WTC11 (cell line): ENCODE measurements at regions not wholly inside any gene's neighbourhood (a gene's known extent, or its start where the extent isn't known, plus 50 kb on each side); places are given as distances from the start of the nearest gene placed in this dataset.
A peak's percentile ranks its signal among the peaks of the same experiment; 100 is the strongest.

ENCODE experiments used
- ATAC-seq: fragments of 200-7000 bp; cut with Tn5 transposase; 2 replicates; pipeline ENCODE4 v1.10.0; 2021; ENCODE audit warnings: mild to moderate bottlenecking, moderate library complexity
- CTCF ChIA-PET: fragments of 300-600 bp; sonication (Branson Sonifier 250); formaldehyde crosslinking; loops from one replicate; lab custom pipeline; 2021; ENCODE audit warnings: antibody characterized with exemption; lab: Charles Lee
- POLR2A ChIA-PET: fragments of 350-600 bp; sonication (Branson Sonifier 250); formaldehyde crosslinking; loops from one replicate; lab custom pipeline; 2021; ENCODE audit warnings: antibody characterized with exemption; lab: Charles Lee
- DNase-seq: peaks from one replicate; pipeline ENCODE4 v3.0.0; 2021; ENCODE audit warnings: low spot score
- H3K27ac Mint-ChIP-seq: 2 replicates; pipeline ENCODE4 v1.8.0; 2021; ENCODE audit warnings: mixed read lengths
- H3K27me3 Mint-ChIP-seq: 2 replicates; pipeline ENCODE4 v1.8.0; 2021; ENCODE audit warnings: low read depth, mild to moderate bottlenecking, moderate library complexity, mixed read lengths
- H3K36me3 Mint-ChIP-seq: 2 replicates; pipeline ENCODE4 v1.8.0; 2021; ENCODE audit warnings: mixed read lengths
- H3K4me1 Mint-ChIP-seq: 2 replicates; pipeline ENCODE4 v1.8.0; 2022; ENCODE audit warnings: mixed read lengths
- H3K4me3 Mint-ChIP-seq: 2 replicates; pipeline ENCODE4 v1.8.0; 2021; ENCODE audit warnings: mild to moderate bottlenecking, moderate library complexity, mixed read lengths
- H3K9me3 Mint-ChIP-seq: 2 replicates; pipeline ENCODE4 v1.8.0; 2021; ENCODE audit warnings: mixed read lengths
- NFE2L1 ChIP-seq: sonication (generic); formaldehyde crosslinking; IDR thresholded peaks from 2 replicates; pipeline ENCODE4 v1.8.1; 2023; ENCODE audit warnings: missing genetic modification reagents
- PRRX2 ChIP-seq: fragments of 250-450 bp; sonication (Bioruptor Pico); IDR thresholded peaks from 2 replicates; pipeline ENCODE4 v1.8.0; 2021; ENCODE audit warnings: mild to moderate bottlenecking
- RELA ChIP-seq: sonication (generic); formaldehyde crosslinking; IDR thresholded peaks from 2 replicates; pipeline ENCODE4 v1.8.1; 2022; ENCODE audit warnings: missing genetic modification reagents, mild to moderate bottlenecking, borderline replicate concordance
- SOX15 ChIP-seq: fragments of 250-450 bp; sonication (Bioruptor Pico); IDR thresholded peaks from 2 replicates; pipeline ENCODE4 v1.9.0; 2021; ENCODE audit warnings: mild to moderate bottlenecking
- TEAD1 ChIP-seq: sonication (generic); formaldehyde crosslinking; IDR thresholded peaks from 2 replicates; pipeline ENCODE4 v1.8.0; 2022; ENCODE audit warnings: mild to moderate bottlenecking, missing genetic modification reagents
- TEAD4 ChIP-seq: sonication (generic); formaldehyde crosslinking; IDR thresholded peaks from 2 replicates; pipeline ENCODE4 v1.8.0; 2022; ENCODE audit warnings: mild to moderate bottlenecking, missing genetic modification reagents
- ZBTB21 ChIP-seq: sonication (generic); formaldehyde crosslinking; IDR thresholded peaks from 2 replicates; pipeline ENCODE4 v1.8.1; 2023; ENCODE audit warnings: mild to moderate bottlenecking, missing genetic modification reagents, borderline replicate concordance
- ZNF121 ChIP-seq: sonication (generic); formaldehyde crosslinking; IDR thresholded peaks from 2 replicates; pipeline ENCODE4 v1.8.0; 2023; ENCODE audit warnings: missing genetic modification reagents
- ZNF263 ChIP-seq: sonication (generic); formaldehyde crosslinking; IDR thresholded peaks from 2 replicates; pipeline ENCODE4 v1.8.1; 2022; ENCODE audit warnings: low read depth, mild to moderate bottlenecking, moderate library complexity, missing genetic modification reagents
- ZNF423 ChIP-seq: fragments of 250-450 bp; sonication (Bioruptor Pico); IDR thresholded peaks from 2 replicates; pipeline ENCODE4 v2.1.2; 2022; ENCODE audit warnings: mild to moderate bottlenecking, moderate library complexity
- ZNF671 ChIP-seq: fragments of 250-450 bp; sonication (Bioruptor Pico); IDR thresholded peaks from 2 replicates; pipeline ENCODE4 v1.8.0; 2021; ENCODE audit warnings: mild to moderate bottlenecking
- TF ChIP-seq, protein P1 (sequence below): sonication (generic); formaldehyde crosslinking; IDR thresholded peaks from 2 replicates; pipeline ENCODE4 v1.8.1; 2023; ENCODE audit warnings: mild to moderate bottlenecking, missing genetic modification reagents
- TF ChIP-seq, protein P2 (sequence below): fragments of 250-450 bp; sonication (Bioruptor Pico); conservative IDR thresholded peaks from 2 replicates; pipeline ENCODE4 v1.9.0; 2021; ENCODE audit warnings: mild to moderate bottlenecking
- TF ChIP-seq, protein P3 (sequence below): sonication (generic); formaldehyde crosslinking; IDR thresholded peaks from 2 replicates; pipeline ENCODE4 v1.8.1; 2023; ENCODE audit warnings: mild to moderate bottlenecking, moderate library complexity, missing genetic modification reagents
- TF ChIP-seq, protein P4 (sequence below): sonication (generic); formaldehyde crosslinking; IDR thresholded peaks from 2 replicates; pipeline ENCODE4 v1.8.1; 2023; ENCODE audit warnings: mild to moderate bottlenecking, missing genetic modification reagents, moderate library complexity
- TF ChIP-seq, protein P5 (sequence below): sonication (generic); formaldehyde crosslinking; IDR thresholded peaks from 2 replicates; pipeline ENCODE4 v1.8.0; 2022; ENCODE audit warnings: mild to moderate bottlenecking, missing genetic modification reagents
- TF ChIP-seq, protein P6 (sequence below): sonication (generic); formaldehyde crosslinking; IDR thresholded peaks from 2 replicates; pipeline ENCODE4 v1.8.0; 2022; ENCODE audit warnings: missing genetic modification reagents
- TF ChIP-seq, protein P7 (sequence below): sonication (generic); formaldehyde crosslinking; IDR thresholded peaks from 2 replicates; pipeline ENCODE4 v1.8.0; 2022; ENCODE audit warnings: mild to moderate bottlenecking, missing genetic modification reagents
- TF ChIP-seq, protein P8 (sequence below): sonication (generic); formaldehyde crosslinking; IDR thresholded peaks from 2 replicates; pipeline ENCODE4 v1.8.1; 2022; ENCODE audit warnings: mild to moderate bottlenecking, moderate library complexity, missing genetic modification reagents

DNA sequence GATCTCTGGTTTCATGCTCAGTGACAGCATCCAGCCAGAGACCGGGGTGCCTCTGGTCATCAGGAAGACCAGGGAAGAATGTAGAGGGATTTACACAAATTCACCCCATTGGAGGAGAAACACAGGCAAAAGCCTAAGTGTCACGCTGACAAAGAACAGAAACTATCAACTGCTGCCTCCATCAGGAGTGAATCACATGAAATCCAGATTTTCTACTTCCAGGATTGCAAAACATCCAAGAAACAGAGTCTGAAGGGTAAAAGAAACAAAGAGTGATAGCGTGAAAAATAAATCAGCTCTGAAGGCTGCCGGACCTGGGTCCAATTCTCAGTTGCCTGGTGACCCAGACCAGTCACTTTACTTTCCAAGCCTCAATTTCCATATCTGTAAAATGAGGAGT is 136.1 kb upstream of the MAP1LC3B2 start (continued):
- TF ChIP-seq, protein P1, sequence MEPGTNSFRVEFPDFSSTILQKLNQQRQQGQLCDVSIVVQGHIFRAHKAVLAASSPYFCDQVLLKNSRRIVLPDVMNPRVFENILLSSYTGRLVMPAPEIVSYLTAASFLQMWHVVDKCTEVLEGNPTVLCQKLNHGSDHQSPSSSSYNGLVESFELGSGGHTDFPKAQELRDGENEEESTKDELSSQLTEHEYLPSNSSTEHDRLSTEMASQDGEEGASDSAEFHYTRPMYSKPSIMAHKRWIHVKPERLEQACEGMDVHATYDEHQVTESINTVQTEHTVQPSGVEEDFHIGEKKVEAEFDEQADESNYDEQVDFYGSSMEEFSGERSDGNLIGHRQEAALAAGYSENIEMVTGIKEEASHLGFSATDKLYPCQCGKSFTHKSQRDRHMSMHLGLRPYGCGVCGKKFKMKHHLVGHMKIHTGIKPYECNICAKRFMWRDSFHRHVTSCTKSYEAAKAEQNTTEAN (CRISPR knock-in tag), result no peak
- TF ChIP-seq PRRX2 (CRISPR knock-in tag), result no peak
- TF ChIP-seq ZBTB21 (CRISPR knock-in tag), result no peak
- no peak for TF ChIP-seq ZNF671 (CRISPR knock-in tag)
- TF ChIP-seq, protein P2, sequence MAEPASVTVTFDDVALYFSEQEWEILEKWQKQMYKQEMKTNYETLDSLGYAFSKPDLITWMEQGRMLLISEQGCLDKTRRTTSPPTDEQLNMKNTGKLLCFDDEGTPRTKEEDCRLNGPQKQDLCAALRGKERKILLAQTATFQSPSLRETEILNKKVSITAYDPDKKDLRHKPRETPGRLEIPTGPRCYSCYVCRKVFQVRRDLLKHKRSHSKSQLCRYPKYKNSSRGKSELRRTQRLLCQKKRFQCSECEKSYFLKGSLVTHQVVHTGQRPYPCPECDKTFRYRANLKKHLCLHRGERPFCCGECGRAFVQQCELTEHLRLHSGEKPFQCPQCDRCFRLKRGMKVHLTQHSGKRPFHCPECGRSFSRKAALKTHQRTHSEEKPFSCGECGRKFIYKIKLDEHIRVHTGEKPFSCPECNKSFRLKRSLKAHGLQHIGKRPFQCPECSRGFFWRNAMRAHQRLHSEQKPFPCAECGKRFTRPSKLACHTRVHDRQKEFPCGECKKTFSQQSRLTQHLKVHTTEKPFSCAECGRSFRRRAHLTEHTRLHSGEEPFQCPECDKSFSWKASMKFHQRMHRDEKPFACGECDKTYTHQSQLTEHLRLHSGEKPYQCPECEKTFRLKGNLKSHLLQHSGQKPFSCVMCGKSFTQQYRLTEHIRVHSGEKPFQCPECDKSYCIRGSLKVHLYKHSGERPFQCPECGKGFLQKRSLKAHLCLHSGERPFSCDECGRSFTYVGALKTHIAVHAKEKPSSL, result no peak
- TF ChIP-seq SOX15, result no peak
- TF ChIP-seq, protein P3, sequence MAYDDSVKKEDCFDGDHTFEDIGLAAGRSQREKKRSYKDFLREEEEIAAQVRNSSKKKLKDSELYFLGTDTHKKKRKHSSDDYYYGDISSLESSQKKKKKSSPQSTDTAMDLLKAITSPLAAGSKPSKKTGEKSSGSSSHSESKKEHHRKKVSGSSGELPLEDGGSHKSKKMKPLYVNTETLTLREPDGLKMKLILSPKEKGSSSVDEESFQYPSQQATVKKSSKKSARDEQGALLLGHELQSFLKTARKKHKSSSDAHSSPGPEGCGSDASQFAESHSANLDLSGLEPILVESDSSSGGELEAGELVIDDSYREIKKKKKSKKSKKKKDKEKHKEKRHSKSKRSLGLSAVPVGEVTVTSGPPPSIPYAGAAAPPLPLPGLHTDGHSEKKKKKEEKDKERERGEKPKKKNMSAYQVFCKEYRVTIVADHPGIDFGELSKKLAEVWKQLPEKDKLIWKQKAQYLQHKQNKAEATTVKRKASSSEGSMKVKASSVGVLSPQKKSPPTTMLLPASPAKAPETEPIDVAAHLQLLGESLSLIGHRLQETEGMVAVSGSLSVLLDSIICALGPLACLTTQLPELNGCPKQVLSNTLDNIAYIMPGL (CRISPR knock-in tag), result no peak

DNA sequence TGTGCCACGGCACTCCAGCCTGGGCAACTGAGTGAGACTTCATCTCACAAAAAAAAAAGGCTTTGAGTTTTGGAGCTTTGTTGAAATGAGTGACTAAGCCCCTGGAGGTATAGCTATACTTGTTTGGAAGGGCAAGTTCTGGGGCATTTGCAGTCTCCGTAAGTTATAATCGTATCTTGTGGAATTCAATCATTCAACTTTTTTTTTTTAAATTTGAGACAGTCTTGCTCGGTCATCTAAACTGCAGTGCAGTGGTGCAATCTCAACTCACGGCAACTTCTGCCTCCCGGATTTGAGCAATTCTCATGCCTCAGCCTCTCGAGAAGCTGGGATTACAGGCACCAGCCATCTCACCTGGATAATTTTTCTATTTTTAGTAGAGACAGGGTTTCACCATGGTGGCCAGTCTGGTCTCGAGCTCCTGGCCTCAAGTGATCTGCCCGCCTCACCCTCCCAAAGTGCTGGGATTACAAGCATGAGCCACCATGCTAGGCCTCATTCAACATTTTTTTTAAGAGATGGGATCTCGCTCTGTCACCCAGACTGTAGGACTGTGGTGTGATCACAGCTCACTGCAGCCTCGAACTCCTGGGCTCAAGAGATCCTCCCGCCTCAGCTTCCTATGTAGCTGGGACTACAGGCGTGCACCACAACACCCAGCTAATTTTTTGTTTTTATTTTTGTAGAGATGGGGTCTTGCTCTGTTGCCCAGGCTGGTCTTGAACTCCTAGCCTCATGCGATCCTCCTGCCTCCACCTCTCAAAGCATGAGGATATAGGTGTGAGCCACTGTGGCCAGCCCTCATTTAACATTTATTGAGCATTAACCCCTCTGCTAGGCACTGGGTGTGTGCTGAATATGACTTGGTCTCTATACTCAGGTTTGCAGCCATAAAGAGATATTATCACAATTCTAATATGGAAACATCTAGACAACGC is 133.7 kb upstream of the MAP1LC3B2 start:
- H3K9me3 Mint-ChIP-seq, result peaks cover 8% of the 10 kb centered on the region
- CTCF ChIA-PET, result interaction anchor here (0.6 to 1.0 kb wide), 2 partner anchors 174 to 819 kb away, joined by 3 to 4 read pairs; no protein-coding TSS in a partner anchor
- DNase-seq (no peak), ATAC-seq (no peak)
- H3K4me1 Mint-ChIP-seq, result peaks cover 36% of the 10 kb centered on the region
- peaks cover 5% of the 10 kb centered on the region for H3K27me3 Mint-ChIP-seq
- TF ChIP-seq ZNF263 (CRISPR knock-in tag) (no peak), ZNF121 (CRISPR knock-in tag) (peak; percentile 86)
- TF ChIP-seq, protein P4, sequence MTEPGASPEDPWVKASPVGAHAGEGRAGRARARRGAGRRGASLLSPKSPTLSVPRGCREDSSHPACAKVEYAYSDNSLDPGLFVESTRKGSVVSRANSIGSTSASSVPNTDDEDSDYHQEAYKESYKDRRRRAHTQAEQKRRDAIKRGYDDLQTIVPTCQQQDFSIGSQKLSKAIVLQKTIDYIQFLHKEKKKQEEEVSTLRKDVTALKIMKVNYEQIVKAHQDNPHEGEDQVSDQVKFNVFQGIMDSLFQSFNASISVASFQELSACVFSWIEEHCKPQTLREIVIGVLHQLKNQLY, result no peak
- H3K36me3 Mint-ChIP-seq, result peaks cover 5% of the 10 kb centered on the region; the same call in 1 of the 2 replicates
- peak overlapping the region; percentile 100 for H3K27ac Mint-ChIP-seq
- H3K4me3 Mint-ChIP-seq, result no peak overlapping the region
- POLR2A ChIA-PET, result interaction anchor here (1.1 kb wide), 1 partner anchor 9 kb away, joined by 3 read pairs; no protein-coding TSS in a partner anchor

DNA sequence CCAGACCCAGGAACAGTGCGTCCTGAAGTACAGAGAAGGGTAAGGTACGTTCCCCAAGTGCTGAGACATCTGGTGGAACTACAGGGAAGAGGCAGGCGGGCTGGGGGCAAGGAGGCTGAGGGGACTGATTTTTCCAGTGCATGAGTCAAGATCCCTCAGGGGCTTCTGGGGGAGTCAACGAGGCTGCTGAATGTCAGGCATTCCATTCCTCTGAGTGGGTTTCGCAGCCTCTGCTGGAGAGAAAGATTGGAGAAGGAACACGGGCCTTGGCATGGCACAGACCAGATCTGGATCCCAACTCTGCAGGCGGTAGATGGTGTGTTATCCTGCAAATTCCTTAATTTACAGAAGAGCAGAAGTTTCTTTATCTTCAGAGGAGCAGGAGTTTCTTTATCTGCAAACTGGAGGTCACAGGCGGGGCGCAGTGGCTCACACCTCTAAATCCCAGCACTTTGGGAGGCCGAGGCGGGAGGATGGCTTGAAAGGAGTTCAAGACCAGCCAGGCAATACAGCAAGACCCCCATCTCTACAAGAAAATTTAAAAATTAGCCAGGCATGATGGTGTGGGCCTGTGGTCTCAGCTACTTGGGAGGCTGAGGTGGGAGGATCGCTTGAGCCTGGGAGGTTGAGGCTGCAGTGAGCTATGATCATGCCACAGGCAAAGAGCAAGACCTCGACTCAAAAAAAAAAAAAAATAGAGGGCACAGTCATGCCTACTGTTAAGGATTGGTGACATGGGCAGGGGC is 132.6 kb upstream of the MAP1LC3B2 start:
- ChIA-PET POLR2A (interaction anchor here (0.6 to 1.0 kb wide), 4 partner anchors 98 to 151 kb away, joined by 3 to 6 read pairs (median 4); no protein-coding TSS in a partner anchor), CTCF (interaction anchor here (0.7 to 1.3 kb wide), 6 partner anchors 11 to 282 kb away, joined by 3 to 5 read pairs (median 4); no protein-coding TSS in a partner anchor)
- H3K4me1 Mint-ChIP-seq, result peaks cover 40% of the 10 kb centered on the region
- ATAC-seq (peak; percentile 59), DNase-seq (peak; percentile 69)
- H3K36me3 Mint-ChIP-seq, result peaks cover 5% of the 10 kb centered on the region; the same call in 1 of the 2 replicates
- H3K27me3 Mint-ChIP-seq, result peaks cover 5% of the 10 kb centered on the region
- H3K4me3 Mint-ChIP-seq, result peak overlapping the region; percentile 55
- peaks cover 7% of the 10 kb centered on the region for H3K9me3 Mint-ChIP-seq
- H3K27ac Mint-ChIP-seq, result peak overlapping the region; percentile 100
- TF ChIP-seq NFE2L1 (CRISPR knock-in tag) (no peak), TEAD4 (CRISPR knock-in tag) (no peak), RELA (no peak), ZNF423 (no peak), TEAD1 (CRISPR knock-in tag) (no peak), ZNF121 (CRISPR knock-in tag) (peak; percentile 97)
- TF ChIP-seq, protein P5, sequence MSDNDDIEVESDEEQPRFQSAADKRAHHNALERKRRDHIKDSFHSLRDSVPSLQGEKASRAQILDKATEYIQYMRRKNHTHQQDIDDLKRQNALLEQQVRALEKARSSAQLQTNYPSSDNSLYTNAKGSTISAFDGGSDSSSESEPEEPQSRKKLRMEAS, result no peak
- TF ChIP-seq, protein P6, sequence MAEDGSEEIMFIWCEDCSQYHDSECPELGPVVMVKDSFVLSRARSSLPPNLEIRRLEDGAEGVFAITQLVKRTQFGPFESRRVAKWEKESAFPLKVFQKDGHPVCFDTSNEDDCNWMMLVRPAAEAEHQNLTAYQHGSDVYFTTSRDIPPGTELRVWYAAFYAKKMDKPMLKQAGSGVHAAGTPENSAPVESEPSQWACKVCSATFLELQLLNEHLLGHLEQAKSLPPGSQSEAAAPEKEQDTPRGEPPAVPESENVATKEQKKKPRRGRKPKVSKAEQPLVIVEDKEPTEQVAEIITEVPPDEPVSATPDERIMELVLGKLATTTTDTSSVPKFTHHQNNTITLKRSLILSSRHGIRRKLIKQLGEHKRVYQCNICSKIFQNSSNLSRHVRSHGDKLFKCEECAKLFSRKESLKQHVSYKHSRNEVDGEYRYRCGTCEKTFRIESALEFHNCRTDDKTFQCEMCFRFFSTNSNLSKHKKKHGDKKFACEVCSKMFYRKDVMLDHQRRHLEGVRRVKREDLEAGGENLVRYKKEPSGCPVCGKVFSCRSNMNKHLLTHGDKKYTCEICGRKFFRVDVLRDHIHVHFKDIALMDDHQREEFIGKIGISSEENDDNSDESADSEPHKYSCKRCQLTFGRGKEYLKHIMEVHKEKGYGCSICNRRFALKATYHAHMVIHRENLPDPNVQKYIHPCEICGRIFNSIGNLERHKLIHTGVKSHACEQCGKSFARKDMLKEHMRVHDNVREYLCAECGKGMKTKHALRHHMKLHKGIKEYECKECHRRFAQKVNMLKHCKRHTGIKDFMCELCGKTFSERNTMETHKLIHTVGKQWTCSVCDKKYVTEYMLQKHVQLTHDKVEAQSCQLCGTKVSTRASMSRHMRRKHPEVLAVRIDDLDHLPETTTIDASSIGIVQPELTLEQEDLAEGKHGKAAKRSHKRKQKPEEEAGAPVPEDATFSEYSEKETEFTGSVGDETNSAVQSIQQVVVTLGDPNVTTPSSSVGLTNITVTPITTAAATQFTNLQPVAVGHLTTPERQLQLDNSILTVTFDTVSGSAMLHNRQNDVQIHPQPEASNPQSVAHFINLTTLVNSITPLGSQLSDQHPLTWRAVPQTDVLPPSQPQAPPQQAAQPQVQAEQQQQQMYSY (CRISPR knock-in tag), result peak; percentile 82
- TF ChIP-seq, protein P7, sequence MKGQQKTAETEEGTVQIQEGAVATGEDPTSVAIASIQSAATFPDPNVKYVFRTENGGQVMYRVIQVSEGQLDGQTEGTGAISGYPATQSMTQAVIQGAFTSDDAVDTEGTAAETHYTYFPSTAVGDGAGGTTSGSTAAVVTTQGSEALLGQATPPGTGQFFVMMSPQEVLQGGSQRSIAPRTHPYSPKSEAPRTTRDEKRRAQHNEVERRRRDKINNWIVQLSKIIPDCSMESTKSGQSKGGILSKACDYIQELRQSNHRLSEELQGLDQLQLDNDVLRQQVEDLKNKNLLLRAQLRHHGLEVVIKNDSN (CRISPR knock-in tag), result no peak
- TF ChIP-seq, protein P8, sequence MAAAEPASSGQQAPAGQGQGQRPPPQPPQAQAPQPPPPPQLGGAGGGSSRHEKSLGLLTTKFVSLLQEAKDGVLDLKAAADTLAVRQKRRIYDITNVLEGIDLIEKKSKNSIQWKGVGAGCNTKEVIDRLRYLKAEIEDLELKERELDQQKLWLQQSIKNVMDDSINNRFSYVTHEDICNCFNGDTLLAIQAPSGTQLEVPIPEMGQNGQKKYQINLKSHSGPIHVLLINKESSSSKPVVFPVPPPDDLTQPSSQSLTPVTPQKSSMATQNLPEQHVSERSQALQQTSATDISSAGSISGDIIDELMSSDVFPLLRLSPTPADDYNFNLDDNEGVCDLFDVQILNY, result no peak
